MG63 (cell line): ENCODE measurements at regions not wholly inside any gene's neighbourhood (a gene's known extent, or its start where the extent isn't known, plus 50 kb on each side); places are given as distances from the start of the nearest gene placed in this dataset.

Experiments
- DNase-seq: peaks from one replicate; pipeline ENCODE4 v3.0.0-alpha.2; 2020
- H3K27me3 ChIP-seq: fragments of 250-450 bp; sonication (Bioruptor Pico); 2 replicates; pipeline ENCODE4 v1.5.1; 2020; ENCODE audit warnings: mild to moderate bottlenecking, moderate library complexity
- H3K36me3 ChIP-seq: fragments of 250-450 bp; sonication (Bioruptor Pico); 2 replicates; pipeline ENCODE4 v1.5.1; 2020; ENCODE audit warnings: mild to moderate bottlenecking, moderate library complexity
- H3K4me3 ChIP-seq: fragments of 250-450 bp; sonication (Bioruptor Pico); 2 replicates; pipeline ENCODE4 v1.5.1; 2020; ENCODE audit warnings: mild to moderate bottlenecking, moderate library complexity
- H3K9me3 ChIP-seq: fragments of 250-450 bp; sonication (Bioruptor Pico); 2 replicates; pipeline ENCODE4 v1.5.1; 2020; ENCODE audit warnings: mild to moderate bottlenecking, moderate library complexity

GRCh38 chr20:51082988-51083387 lies 60.1 kb upstream of the KCNG1 start:
- H3K27me3 ChIP-seq = peaks cover 38% of the 10 kb centered on the region
- H3K9me3 ChIP-seq = no peaks in the 10 kb centered on the region
- DNase-seq = no peak
- no peaks in the 10 kb centered on the region for H3K36me3 ChIP-seq
- H3K4me3 ChIP-seq = no peak overlapping the region

- peaks cover 17% of the 10 kb centered on the region for H3K27me3 ChIP-seq
- H3K9me3 ChIP-seq = no peaks in the 10 kb centered on the region
- H3K36me3 ChIP-seq = no peaks in the 10 kb centered on the region
- no peak for DNase-seq
- no peak overlapping the region for H3K4me3 ChIP-seq
Observed at GRCh38 chr20:51080516-51080915, 57.6 kb upstream of the KCNG1 start.

- no peak overlapping the region for H3K4me3 ChIP-seq
- no peaks in the 10 kb centered on the region for H3K9me3 ChIP-seq
- H3K36me3 ChIP-seq = no peaks in the 10 kb centered on the region
- DNase-seq = no peak
- peaks cover 11% of the 10 kb centered on the region for H3K27me3 ChIP-seq
Observed at GRCh38 chr20:51079488-51079887, 56.6 kb upstream of the KCNG1 start.

- no peak for DNase-seq
- Histone ChIP-seq H3K4me3 (no peak overlapping the region), H3K9me3 (no peaks in the 10 kb centered on the region), H3K27me3 (peaks cover 9% of the 10 kb centered on the region), H3K36me3 (no peaks in the 10 kb centered on the region)
Observed at GRCh38 chr20:51077686-51078060, 54.8 kb upstream of the KCNG1 start.

- Histone ChIP-seq H3K9me3 (no peaks in the 10 kb centered on the region), H3K4me3 (no peak overlapping the region), H3K36me3 (no peaks in the 10 kb centered on the region), H3K27me3 (peaks cover 9% of the 10 kb centered on the region)
- no peak for DNase-seq
Observed at GRCh38 chr20:51076786-51077685, 54.1 kb upstream of the KCNG1 start.

- no peaks in the 10 kb centered on the region for H3K9me3 ChIP-seq
- no peak for DNase-seq
- no peak overlapping the region for H3K4me3 ChIP-seq
- H3K27me3 ChIP-seq = peaks cover 3% of the 10 kb centered on the region
- H3K36me3 ChIP-seq = no peaks in the 10 kb centered on the region
Observed at GRCh38 chr20:51074062-51074461, 51.2 kb upstream of the KCNG1 start.
